ENCODE measurements at regions not wholly inside any gene's neighbourhood (a gene's known extent, or its start where the extent isn't known, plus 50 kb on each side); places are given as distances from the start of the nearest gene placed in this dataset.
A peak's percentile ranks its signal among the peaks of the same experiment; 100 is the strongest.
"Not testable (repeated sequence)": the region's sequence is repeated elsewhere in the genome, so short reads cannot be mapped to it uniquely, and the experiment has no call there.

DNA sequence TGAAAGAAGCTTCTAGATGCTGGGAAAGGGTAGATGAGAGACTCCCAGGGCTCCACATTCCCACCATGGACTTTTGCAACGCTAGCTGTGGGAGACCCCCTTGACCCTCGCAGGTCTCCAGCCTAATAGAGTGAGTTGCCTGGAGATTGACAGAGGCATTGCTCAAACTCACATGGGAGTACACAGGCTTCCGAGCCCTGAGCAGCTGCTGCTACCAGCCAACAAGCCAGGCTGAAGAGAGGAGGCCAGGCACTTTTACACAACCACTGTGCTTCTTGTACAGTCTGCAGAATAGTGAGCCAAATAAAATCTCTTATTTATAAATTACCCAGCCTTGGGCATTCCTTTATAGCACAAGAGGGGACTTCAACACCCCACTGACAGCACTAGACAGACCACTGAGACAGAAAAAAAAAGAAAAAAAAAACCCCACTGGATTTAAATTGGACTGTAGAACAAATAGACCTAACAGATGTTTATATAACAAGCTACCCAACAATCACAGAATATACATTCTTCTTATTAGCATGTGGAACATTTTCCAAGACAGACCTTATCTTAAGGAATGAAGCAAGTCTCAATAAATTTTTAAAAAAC, 146.2 kb downstream of the ZFAND4 start:
- Histone ChIP-seq H3K36me3 (ENCODE audit: control insufficient read depth, insufficient read depth, low read length) (peaks cover 4% of the 10 kb centered on the region), H3K4me3 (ENCODE audit: low read length) (no peak overlapping the region), H3K9me3 (ENCODE audit: control insufficient read depth, low read depth, low read length) (no peaks in the 10 kb centered on the region), H3K4me1 (ENCODE audit: control insufficient read depth, insufficient read depth, low read length) (no peaks in the 10 kb centered on the region), H3K27me3 (ENCODE audit: control insufficient read depth, insufficient read depth, low read length) (no peaks in the 10 kb centered on the region), H3K27ac (ENCODE audit: low read length) (no peak overlapping the region)
- WGBS (ENCODE audit: insufficient coverage, low lambda C conversion rate), result no CpG with 5 or more reads among the region's 3 CpGs
- DNase-seq, result no peak

DNA sequence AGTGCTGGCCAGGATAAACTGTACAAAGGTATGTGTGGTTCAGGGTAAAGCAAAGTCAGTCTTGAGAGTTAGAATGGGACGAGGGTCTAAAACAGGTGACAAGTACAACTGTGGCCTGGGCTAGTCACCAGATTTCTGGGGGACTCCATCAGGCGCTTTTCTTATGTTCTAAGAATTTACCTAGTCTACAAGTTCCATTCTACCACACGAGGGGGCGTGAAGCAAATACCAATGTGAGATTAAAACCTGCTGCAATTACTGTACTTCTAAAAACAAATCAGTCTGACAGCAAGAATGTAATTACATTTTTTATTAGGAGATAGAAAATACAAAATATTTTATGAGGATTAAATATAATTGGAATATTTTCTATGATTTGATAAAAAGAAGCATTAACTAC, 146.5 kb downstream of the ALOX5 start:
- Histone ChIP-seq H3K27me3 (ENCODE audit: control insufficient read depth, insufficient read depth, low read length) (no peaks in the 10 kb centered on the region), H3K4me1 (ENCODE audit: control insufficient read depth, insufficient read depth, low read length) (no peaks in the 10 kb centered on the region), H3K9me3 (ENCODE audit: control insufficient read depth, low read depth, low read length) (no peaks in the 10 kb centered on the region), H3K36me3 (ENCODE audit: control insufficient read depth, insufficient read depth, low read length) (no peaks in the 10 kb centered on the region), H3K27ac (ENCODE audit: low read length) (no peak overlapping the region), H3K4me3 (ENCODE audit: low read length) (no peak overlapping the region)
- no peak for DNase-seq
- WGBS (ENCODE audit: insufficient coverage, low lambda C conversion rate), result no CpG with 5 or more reads among the region's 4 CpGs

DNA sequence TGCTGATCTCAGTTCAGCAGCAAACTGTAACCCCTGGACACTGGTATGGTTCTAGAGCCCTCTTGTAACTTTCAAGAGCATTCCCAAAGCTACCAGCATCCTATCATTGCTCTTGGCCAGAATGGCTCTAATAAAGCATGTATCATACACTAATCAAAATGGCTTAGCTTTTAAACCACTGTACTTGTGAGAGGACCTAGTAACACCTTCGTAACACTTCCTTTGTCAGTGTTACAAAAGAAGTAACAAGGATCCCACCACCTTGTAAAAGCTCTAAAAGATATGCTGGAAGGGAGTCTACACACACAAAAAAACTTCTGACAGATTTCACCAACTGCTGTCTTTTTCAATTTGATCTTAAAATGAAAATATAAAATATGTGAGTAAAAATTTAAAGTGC, 144.7 kb downstream of the ALOX5 start:
- H3K27me3 ChIP-seq (ENCODE audit: control insufficient read depth, insufficient read depth, low read length), result no peaks in the 10 kb centered on the region
- H3K36me3 ChIP-seq (ENCODE audit: control insufficient read depth, insufficient read depth, low read length), result no peaks in the 10 kb centered on the region
- H3K9me3 ChIP-seq (ENCODE audit: control insufficient read depth, low read depth, low read length), result no peaks in the 10 kb centered on the region
- no peaks in the 10 kb centered on the region for H3K4me1 ChIP-seq (ENCODE audit: control insufficient read depth, insufficient read depth, low read length)
- no peak overlapping the region for H3K4me3 ChIP-seq (ENCODE audit: low read length)
- WGBS (ENCODE audit: insufficient coverage, low lambda C conversion rate), result 100% methylated on average over 1 of the region's 1 CpG
- no peak for DNase-seq
- no peak overlapping the region for H3K27ac ChIP-seq (ENCODE audit: low read length)

DNA sequence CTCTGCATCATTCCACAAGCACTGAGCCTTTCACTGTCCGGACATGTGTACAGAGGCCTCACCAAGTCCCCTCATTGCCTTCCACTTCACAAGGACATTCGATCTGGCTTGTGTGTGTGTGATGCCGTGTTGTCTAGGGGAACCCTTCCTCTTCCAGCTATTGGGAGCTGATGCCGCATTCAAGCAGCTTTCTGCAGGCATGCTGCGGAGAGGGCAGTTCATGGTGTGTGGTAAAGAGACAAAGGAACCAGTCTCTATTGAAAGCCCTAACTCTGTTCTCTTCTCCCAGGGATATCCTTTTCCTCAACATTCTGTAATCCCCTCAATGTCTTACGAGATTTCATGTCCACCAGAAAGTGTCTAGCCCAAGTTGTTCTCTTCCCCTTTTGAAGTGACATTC, 141.6 kb downstream of the ALOX5 start:
- Histone ChIP-seq H3K27ac (ENCODE audit: low read length) (no peak overlapping the region), H3K4me1 (ENCODE audit: control insufficient read depth, insufficient read depth, low read length) (no peaks in the 10 kb centered on the region), H3K9me3 (ENCODE audit: control insufficient read depth, low read depth, low read length) (peaks cover 9% of the 10 kb centered on the region), H3K27me3 (ENCODE audit: control insufficient read depth, insufficient read depth, low read length) (no peaks in the 10 kb centered on the region), H3K4me3 (ENCODE audit: low read length) (no peak overlapping the region), H3K36me3 (ENCODE audit: control insufficient read depth, insufficient read depth, low read length) (no peaks in the 10 kb centered on the region)
- no peak for DNase-seq
- 100% methylated on average over 1 of the region's 6 CpGs for WGBS (ENCODE audit: insufficient coverage, low lambda C conversion rate)

DNA sequence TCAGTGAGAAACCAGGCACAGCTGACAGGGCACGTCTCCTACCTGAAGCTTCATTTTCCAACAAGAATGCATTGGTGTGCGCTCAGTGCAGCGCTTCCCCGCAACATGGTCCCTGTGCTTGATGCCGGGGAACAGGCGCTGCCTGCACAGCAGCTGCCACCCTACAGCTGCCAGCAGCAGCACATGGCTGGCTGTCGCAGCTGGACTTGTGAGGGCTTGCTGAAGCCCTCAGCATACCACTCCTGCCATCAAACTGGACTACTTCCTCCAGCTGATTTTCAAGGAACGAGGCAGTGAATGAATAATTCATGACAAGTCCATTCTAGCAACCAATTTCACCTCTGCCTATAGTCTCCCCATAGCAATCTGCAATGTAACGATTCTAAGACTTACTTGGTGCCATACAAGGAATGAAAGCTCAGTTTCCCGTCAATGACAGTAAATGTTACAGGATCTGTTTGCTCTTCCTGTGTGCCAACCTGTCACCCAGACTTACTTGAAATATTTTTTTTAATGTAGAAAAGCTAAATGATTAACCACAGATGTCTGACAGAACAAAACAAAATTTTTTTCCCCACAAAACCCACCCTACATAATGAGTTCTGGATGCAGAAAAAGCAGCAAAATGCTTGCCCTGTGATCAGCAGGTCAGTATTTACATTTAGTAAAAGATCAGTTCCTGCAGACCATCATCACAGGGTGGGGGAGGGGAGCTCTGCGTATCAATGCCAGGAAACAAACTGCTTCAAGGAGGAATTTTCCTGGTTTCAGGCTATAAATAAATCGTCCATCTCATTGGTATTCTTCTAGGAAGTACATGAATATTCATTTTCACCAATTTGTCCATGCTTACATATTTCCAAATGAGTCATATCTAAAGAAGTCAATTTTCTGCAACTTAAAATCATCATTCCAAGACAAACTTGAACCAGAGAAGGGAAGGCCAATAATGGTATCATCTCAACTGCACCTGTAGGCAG, 140.6 kb downstream of the ALOX5 start:
- DNase-seq, result no peak
- peaks cover 9% of the 10 kb centered on the region for H3K9me3 ChIP-seq (ENCODE audit: control insufficient read depth, low read depth, low read length)
- no CpG with 5 or more reads among the region's 12 CpGs for WGBS (ENCODE audit: insufficient coverage, low lambda C conversion rate)
- H3K36me3 ChIP-seq (ENCODE audit: control insufficient read depth, insufficient read depth, low read length), result no peaks in the 10 kb centered on the region
- H3K4me1 ChIP-seq (ENCODE audit: control insufficient read depth, insufficient read depth, low read length), result no peaks in the 10 kb centered on the region
- H3K27ac ChIP-seq (ENCODE audit: low read length), result no peak overlapping the region
- no peak overlapping the region for H3K4me3 ChIP-seq (ENCODE audit: low read length)
- no peaks in the 10 kb centered on the region for H3K27me3 ChIP-seq (ENCODE audit: control insufficient read depth, insufficient read depth, low read length)

DNA sequence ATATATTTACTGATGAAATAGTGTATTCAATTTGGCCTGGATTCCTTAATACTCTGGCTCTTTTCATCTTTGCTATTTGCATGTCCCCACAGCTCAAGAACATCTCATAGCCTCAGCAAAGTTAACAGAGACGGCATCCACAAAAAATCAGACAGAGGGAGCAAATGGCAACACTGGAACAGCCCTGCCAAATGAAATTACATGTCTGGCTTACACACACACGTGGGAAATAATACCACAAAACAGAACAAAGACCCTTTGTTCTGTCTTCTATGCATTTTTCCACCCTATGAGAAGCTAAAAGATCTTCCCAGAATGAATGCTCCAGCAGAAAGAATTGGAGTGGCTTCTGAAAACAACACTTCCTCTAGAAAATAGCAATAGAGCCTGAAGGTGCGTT, 139.5 kb downstream of the ALOX5 start:
- WGBS (ENCODE audit: insufficient coverage, low lambda C conversion rate), result no CpG with 5 or more reads among the region's 3 CpGs
- Histone ChIP-seq H3K27me3 (ENCODE audit: control insufficient read depth, insufficient read depth, low read length) (no peaks in the 10 kb centered on the region), H3K4me3 (ENCODE audit: low read length) (no peak overlapping the region), H3K9me3 (ENCODE audit: control insufficient read depth, low read depth, low read length) (peaks cover 9% of the 10 kb centered on the region), H3K27ac (ENCODE audit: low read length) (no peak overlapping the region), H3K4me1 (ENCODE audit: control insufficient read depth, insufficient read depth, low read length) (no peaks in the 10 kb centered on the region), H3K36me3 (ENCODE audit: control insufficient read depth, insufficient read depth, low read length) (no peaks in the 10 kb centered on the region)
- DNase-seq, result no peak

DNA sequence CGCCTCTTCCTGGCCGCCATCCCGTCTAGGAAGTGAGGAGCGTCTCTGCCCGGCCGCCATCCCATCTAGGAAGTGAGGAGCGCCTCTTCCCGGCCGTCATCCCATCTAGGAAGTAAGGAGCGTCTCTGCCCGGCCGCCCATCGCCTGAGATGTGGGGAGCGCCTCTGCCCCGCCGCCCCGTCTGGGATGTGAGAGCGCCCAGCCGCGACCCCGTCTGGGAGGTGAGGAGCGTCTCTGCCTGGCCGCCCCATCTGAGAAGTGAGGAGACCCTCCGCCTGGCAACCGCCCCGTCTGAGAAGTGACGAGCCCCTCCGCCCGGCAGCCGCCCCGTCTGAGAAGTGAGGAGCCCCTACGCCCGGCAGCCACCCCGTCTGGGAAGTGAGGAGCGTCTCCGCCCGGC, 137.9 kb downstream of the ALOX5 start:
- no CpG with 5 or more reads among the region's 37 CpGs for WGBS (ENCODE audit: insufficient coverage, low lambda C conversion rate)
- H3K27ac ChIP-seq (ENCODE audit: low read length); H3K4me1 ChIP-seq (ENCODE audit: control insufficient read depth, insufficient read depth, low read length); H3K9me3 ChIP-seq (ENCODE audit: control insufficient read depth, low read depth, low read length); H3K27me3 ChIP-seq (ENCODE audit: control insufficient read depth, insufficient read depth, low read length); DNase-seq; H3K4me3 ChIP-seq (ENCODE audit: low read length); H3K36me3 ChIP-seq (ENCODE audit: control insufficient read depth, insufficient read depth, low read length): not testable (repeated sequence)

DNA sequence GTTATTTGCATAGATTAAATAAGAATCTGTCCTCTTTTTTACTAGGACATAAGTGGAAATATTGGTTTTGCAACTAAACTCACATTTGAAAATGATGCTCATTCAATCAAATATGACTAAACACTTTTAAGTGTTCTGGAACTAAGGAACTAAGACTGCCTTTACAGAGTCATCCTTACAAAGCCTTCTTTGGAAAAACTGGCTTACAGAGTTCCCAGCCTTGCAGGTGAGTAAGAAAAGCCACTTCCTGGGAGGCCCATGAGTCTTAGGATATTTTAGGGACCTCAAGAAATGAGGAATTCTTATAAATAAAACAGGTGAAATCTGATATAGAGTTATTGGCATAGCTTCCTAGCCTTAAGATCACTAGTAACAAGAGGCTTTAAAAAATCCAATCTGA, 135.5 kb downstream of the ALOX5 start:
- Histone ChIP-seq H3K27ac (ENCODE audit: low read length) (no peak overlapping the region), H3K4me1 (ENCODE audit: control insufficient read depth, insufficient read depth, low read length) (no peaks in the 10 kb centered on the region), H3K36me3 (ENCODE audit: control insufficient read depth, insufficient read depth, low read length) (no peaks in the 10 kb centered on the region), H3K4me3 (ENCODE audit: low read length) (no peak overlapping the region), H3K27me3 (ENCODE audit: control insufficient read depth, insufficient read depth, low read length) (no peaks in the 10 kb centered on the region), H3K9me3 (ENCODE audit: control insufficient read depth, low read depth, low read length) (peaks cover 9% of the 10 kb centered on the region)
- DNase-seq, result no peak

DNA sequence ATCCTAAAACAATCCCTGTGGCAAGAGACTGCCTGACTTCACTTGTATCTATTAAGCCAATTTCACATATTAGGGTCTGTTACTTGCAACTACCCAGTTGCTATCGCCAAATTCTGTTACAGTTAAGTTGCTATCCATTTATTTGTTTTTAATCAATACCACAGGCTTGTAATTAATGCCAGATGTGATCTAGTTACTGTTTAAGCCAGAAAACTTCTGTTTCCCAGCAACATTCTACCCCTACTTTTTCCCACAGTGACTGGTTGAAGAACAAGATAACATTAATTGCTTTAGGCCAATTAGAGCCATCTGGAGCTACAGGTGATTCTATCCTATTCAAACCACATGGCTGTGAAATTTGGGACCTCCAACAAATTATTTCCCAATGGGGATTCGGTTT, 131.3 kb downstream of the ALOX5 start:
- Histone ChIP-seq H3K36me3 (ENCODE audit: control insufficient read depth, insufficient read depth, low read length) (no peaks in the 10 kb centered on the region), H3K4me1 (ENCODE audit: control insufficient read depth, insufficient read depth, low read length) (no peaks in the 10 kb centered on the region), H3K27me3 (ENCODE audit: control insufficient read depth, insufficient read depth, low read length) (no peaks in the 10 kb centered on the region), H3K4me3 (ENCODE audit: low read length) (no peak overlapping the region), H3K27ac (ENCODE audit: low read length) (no peak overlapping the region), H3K9me3 (ENCODE audit: control insufficient read depth, low read depth, low read length) (no peaks in the 10 kb centered on the region)
- 47% methylated on average over 2 of the region's 2 CpGs for WGBS (ENCODE audit: insufficient coverage, low lambda C conversion rate)
- peak in 1 of 2 donors; percentile 19 for DNase-seq

DNA sequence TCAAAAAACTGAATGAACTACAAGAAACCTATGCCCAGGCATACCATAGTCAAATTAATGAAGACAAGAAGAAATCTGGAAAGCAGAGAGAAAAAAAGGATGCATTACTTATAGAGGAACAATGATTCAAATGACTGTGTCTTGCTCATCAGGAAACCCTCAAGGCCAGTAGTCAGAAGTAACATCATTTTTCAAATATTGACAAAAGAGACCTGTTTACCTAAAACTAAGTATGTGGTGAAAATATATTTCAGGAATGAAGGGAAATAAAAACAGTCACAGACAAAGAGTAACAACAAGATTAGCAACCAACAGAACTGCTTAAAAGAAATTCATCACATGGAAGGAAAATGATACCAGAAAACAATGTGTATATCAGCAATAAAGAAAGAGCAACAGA, 128.4 kb downstream of the ALOX5 start:
- no peaks in the 10 kb centered on the region for H3K36me3 ChIP-seq (ENCODE audit: control insufficient read depth, insufficient read depth, low read length)
- no peak for DNase-seq
- no peaks in the 10 kb centered on the region for H3K9me3 ChIP-seq (ENCODE audit: control insufficient read depth, low read depth, low read length)
- H3K4me3 ChIP-seq (ENCODE audit: low read length), result no peak overlapping the region
- H3K27me3 ChIP-seq (ENCODE audit: control insufficient read depth, insufficient read depth, low read length), result no peaks in the 10 kb centered on the region
- no peaks in the 10 kb centered on the region for H3K4me1 ChIP-seq (ENCODE audit: control insufficient read depth, insufficient read depth, low read length)
- no peak overlapping the region for H3K27ac ChIP-seq (ENCODE audit: low read length)

DNA sequence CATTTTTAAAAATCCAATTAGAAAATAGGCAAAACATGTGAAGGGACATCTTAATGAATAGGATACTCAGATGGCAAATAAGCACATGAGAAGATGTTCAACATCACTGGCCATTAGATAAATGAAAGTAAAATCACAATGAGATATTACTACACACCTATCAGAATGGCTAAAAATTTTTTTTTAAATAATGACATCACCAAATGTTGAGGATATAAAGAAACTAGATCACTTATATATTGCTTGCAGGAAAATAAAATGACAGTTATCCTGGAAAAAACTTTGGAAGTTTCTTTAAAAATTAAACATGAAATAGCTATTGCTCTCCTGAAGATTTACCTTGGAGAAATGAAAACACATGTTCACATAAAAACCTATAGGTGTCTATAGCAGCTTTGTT, 127.8 kb downstream of the ALOX5 start:
- no peak overlapping the region for H3K27ac ChIP-seq (ENCODE audit: low read length)
- peaks cover 2% of the 10 kb centered on the region for H3K9me3 ChIP-seq (ENCODE audit: control insufficient read depth, low read depth, low read length)
- H3K4me1 ChIP-seq (ENCODE audit: control insufficient read depth, insufficient read depth, low read length), result no peaks in the 10 kb centered on the region
- no peaks in the 10 kb centered on the region for H3K36me3 ChIP-seq (ENCODE audit: control insufficient read depth, insufficient read depth, low read length)
- no peak overlapping the region for H3K4me3 ChIP-seq (ENCODE audit: low read length)
- no peaks in the 10 kb centered on the region for H3K27me3 ChIP-seq (ENCODE audit: control insufficient read depth, insufficient read depth, low read length)
- DNase-seq, result no peak

Data from large intestine (tissue), 3 donors.